Skeletal muscle satellite cell (primary cell): ENCODE measurements at regions not wholly inside any gene's neighbourhood (a gene's known extent, or its start where the extent isn't known, plus 50 kb on each side); places are given as distances from the start of the nearest gene placed in this dataset.
A peak's percentile ranks its signal among the peaks of the same experiment; 100 is the strongest.

Experiments used
- H3K27me3 ChIP-seq: 2 replicates; pipeline ENCODE4 v1.7.0; 2013; ENCODE audit warnings: low read length; ENCODE audit not compliant: control insufficient read depth, insufficient read depth
- H3K36me3 ChIP-seq: 2 replicates; pipeline ENCODE4 v1.7.0; 2013; ENCODE audit warnings: mild to moderate bottlenecking, control low read depth, low read length; ENCODE audit not compliant: insufficient read depth
- H3K4me1 ChIP-seq: 2 replicates; pipeline ENCODE4 v1.7.0; 2013; ENCODE audit warnings: low read length; ENCODE audit not compliant: control insufficient read depth, insufficient read depth
- H3K4me2 ChIP-seq: 2 replicates; pipeline ENCODE4 v1.7.0; 2013; ENCODE audit warnings: mild to moderate bottlenecking, low read length
- H3K4me3 ChIP-seq: 2 replicates; pipeline ENCODE4 v1.7.0; 2013; ENCODE audit warnings: low read length
- H3K9ac ChIP-seq: 2 replicates; pipeline ENCODE4 v1.7.0; 2013; ENCODE audit warnings: mild to moderate bottlenecking, low read depth, low read length, moderate library complexity
- H3K9me3 ChIP-seq: replicated peaks from 2 replicates; pipeline ENCODE4 v1.7.0; 2013; ENCODE audit warnings: mild to moderate bottlenecking, control low read depth, low read length

- Histone ChIP-seq H3K4me2 (no peak overlapping the region), H3K4me3 (no peak overlapping the region), H3K4me1 (no peaks in the 10 kb centered on the region), H3K36me3 (no peaks in the 10 kb centered on the region), H3K9ac (no peak overlapping the region), H3K9me3 (no peaks in the 10 kb centered on the region), H3K27me3 (peaks cover 52% of the 10 kb centered on the region)
Measured at GRCh38 chr11:70823771-70824170, 425.4 kb downstream of the CTTN start.

DNA sequence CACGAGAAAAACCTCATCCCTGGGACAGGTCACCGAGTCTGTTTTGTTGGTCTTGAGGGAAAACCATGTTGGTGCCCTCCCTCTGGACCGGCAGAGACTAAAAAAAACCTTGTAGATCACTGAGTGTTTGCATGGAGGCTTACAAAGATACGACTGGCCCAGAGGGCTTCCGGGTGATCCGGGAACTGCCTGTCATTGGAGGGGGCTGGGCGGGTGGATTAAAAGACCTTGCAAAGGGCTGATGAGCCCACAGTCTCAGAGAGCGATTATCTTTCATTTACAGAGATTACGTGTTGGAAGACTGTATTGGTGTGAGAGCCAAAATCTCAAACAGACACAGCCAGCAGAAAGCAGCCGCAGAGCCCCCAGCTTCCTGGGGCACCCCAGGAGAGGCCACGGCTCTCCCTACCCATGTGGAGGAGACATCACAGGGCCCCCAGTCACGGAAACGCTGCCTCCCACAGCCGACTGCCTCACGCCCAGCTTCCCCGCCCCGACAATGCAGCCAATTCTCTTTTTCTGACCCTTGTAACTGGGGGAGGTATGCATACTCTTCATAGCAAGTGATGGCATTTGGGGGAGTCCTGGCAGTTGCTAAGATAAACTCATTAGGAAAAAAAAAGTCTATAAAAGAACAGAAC, 426.4 kb downstream of the CTTN start:
- Histone ChIP-seq H3K27me3 (peaks cover 56% of the 10 kb centered on the region), H3K4me1 (no peaks in the 10 kb centered on the region), H3K9ac (no peak overlapping the region), H3K9me3 (no peaks in the 10 kb centered on the region), H3K4me2 (no peak overlapping the region), H3K36me3 (no peaks in the 10 kb centered on the region), H3K4me3 (no peak overlapping the region)

DNA sequence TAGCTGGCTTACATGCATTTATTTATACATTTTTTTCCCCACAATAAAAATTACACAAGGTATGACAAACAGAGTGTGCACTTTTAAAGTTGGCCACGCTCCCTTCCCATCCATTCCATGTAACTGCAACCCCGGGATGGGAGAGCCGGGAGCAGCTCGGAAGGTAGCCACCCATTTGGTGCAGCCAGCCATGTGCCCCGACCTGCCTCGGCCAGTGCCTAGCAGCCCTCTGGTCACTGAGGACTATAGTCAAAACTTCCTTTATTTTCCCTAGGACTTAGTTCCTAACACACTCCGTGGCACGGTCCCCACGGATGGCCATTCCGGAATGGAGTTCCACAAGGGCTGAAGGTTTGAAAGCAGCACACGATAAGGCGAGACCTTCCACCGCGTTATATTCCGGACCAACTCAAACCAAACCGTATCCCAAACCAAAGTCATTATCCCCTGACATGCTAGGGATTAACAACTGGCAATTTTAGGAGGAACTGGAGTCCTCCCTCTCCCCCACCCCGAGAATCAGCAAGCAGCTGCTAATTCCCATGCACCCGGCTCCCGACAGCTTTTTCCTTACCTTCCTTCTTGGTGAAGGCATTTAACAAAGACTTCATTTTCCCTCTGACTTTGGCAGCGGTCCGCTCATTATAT, 426.4 kb downstream of the SHANK2 start:
- H3K4me2 ChIP-seq, result peak overlapping the region; percentile 61

GRCh38 chr11:70826541-70827335, 425.6 kb downstream of the SHANK2 start:
- H3K27me3 ChIP-seq, result peaks cover 59% of the 10 kb centered on the region

More for the DNA sequence above, 426.4 kb downstream of the SHANK2 start:
- Histone ChIP-seq H3K36me3 (no peaks in the 10 kb centered on the region), H3K9ac (no peak overlapping the region), H3K4me1 (no peaks in the 10 kb centered on the region), H3K27me3 (peaks cover 59% of the 10 kb centered on the region), H3K4me3 (peak overlapping the region; percentile 59), H3K9me3 (no peaks in the 10 kb centered on the region)

GRCh38 chr11:70828593-70829082, 423.7 kb downstream of the SHANK2 start:
- peaks cover 57% of the 10 kb centered on the region for H3K27me3 ChIP-seq
- no peaks in the 10 kb centered on the region for H3K36me3 ChIP-seq
- H3K4me2 ChIP-seq, result no peak overlapping the region
- no peaks in the 10 kb centered on the region for H3K4me1 ChIP-seq
- H3K4me3 ChIP-seq, result no peak overlapping the region
- H3K9me3 ChIP-seq, result no peaks in the 10 kb centered on the region
- no peak overlapping the region for H3K9ac ChIP-seq

More at GRCh38 chr11:70826541-70827335, 425.6 kb downstream of the SHANK2 start:
- Histone ChIP-seq H3K4me1 (no peaks in the 10 kb centered on the region), H3K4me2 (peak overlapping the region; percentile 61), H3K9ac (no peak overlapping the region), H3K4me3 (peak overlapping the region; percentile 59), H3K36me3 (no peaks in the 10 kb centered on the region), H3K9me3 (no peaks in the 10 kb centered on the region)

DNA sequence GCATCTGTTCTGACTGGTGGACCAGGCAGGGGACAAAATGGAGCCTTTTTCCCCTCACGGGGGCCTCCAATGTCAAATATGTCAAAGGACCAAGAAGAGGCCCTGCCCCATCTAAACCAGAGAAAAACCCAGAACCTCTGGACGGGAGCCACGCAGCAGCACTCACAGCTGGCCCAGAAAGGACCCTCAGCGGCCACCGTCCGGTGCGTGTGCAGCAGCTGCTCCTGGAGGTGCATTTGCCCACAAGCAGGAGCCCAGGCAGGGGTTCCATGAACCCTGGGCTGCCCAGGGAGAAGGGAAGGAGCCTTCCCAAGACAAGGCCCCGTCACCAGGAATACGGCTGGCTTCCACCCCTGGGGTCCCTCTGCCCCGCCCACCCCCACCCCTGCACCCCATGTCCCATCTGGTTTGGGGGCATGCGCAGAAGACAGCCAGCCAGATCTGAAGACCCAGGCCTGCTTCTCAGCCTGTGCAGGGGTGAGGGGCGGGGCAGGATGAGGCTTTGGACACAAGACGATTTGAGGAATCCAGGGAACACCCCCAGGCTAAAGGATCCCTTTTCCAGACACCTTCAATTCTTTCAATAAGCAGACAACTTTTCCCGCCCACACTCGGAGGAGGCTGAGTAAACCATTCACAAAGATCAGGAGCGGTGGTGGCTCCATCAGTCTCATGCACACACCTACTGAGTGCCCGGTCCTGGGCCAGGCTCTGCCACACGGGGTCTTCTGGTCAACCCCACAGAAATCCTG, 423.1 kb downstream of the SHANK2 start:
- no peak overlapping the region for H3K9ac ChIP-seq
- H3K36me3 ChIP-seq, result no peaks in the 10 kb centered on the region
- no peaks in the 10 kb centered on the region for H3K4me1 ChIP-seq
- H3K9me3 ChIP-seq, result no peaks in the 10 kb centered on the region
- H3K4me2 ChIP-seq, result no peak overlapping the region
- no peak overlapping the region for H3K4me3 ChIP-seq
- H3K27me3 ChIP-seq, result peaks cover 50% of the 10 kb centered on the region

- peaks cover 45% of the 10 kb centered on the region for H3K27me3 ChIP-seq
- no peak overlapping the region for H3K4me3 ChIP-seq
- H3K9ac ChIP-seq, result no peak overlapping the region
- no peak overlapping the region for H3K4me2 ChIP-seq
- no peaks in the 10 kb centered on the region for H3K4me1 ChIP-seq
- H3K36me3 ChIP-seq, result no peaks in the 10 kb centered on the region
- H3K9me3 ChIP-seq, result no peaks in the 10 kb centered on the region
Measured at GRCh38 chr11:70829886-70830272, 422.5 kb downstream of the SHANK2 start.

- Histone ChIP-seq H3K4me2 (no peak overlapping the region), H3K4me1 (no peaks in the 10 kb centered on the region), H3K9me3 (no peaks in the 10 kb centered on the region), H3K36me3 (no peaks in the 10 kb centered on the region), H3K27me3 (peaks cover 15% of the 10 kb centered on the region), H3K4me3 (no peak overlapping the region), H3K9ac (no peak overlapping the region)
Measured at GRCh38 chr11:70833011-70833410, 419.4 kb downstream of the SHANK2 start.

- Histone ChIP-seq H3K9me3 (no peaks in the 10 kb centered on the region), H3K4me2 (no peak overlapping the region), H3K36me3 (no peaks in the 10 kb centered on the region), H3K4me1 (no peaks in the 10 kb centered on the region), H3K9ac (no peak overlapping the region), H3K4me3 (no peak overlapping the region), H3K27me3 (peaks cover 10% of the 10 kb centered on the region)
Measured at GRCh38 chr11:70833554-70833953, 418.8 kb downstream of the SHANK2 start.

GRCh38 chr11:70834277-70834940, 418.0 kb downstream of the SHANK2 start:
- no peaks in the 10 kb centered on the region for H3K36me3 ChIP-seq
- no peak overlapping the region for H3K4me2 ChIP-seq
- no peak overlapping the region for H3K4me3 ChIP-seq
- H3K9ac ChIP-seq, result no peak overlapping the region
- no peaks in the 10 kb centered on the region for H3K9me3 ChIP-seq
- peaks cover 3% of the 10 kb centered on the region for H3K27me3 ChIP-seq
- no peaks in the 10 kb centered on the region for H3K4me1 ChIP-seq
